Thoracic aorta (tissue), 2 donors: ENCODE measurements at regions not wholly inside any gene's neighbourhood (a gene's known extent, or its start where the extent isn't known, plus 50 kb on each side); places are given as distances from the start of the nearest gene placed in this dataset.

Experiments
- ATAC-seq: fragments of 150-250 bp; one replicate; pipeline ENCODE4 v1.8.0; 2017; ENCODE audit warnings: low read depth; ENCODE audit not compliant: insufficient number of reproducible peaks, low FRiP score
- DNase-seq: peaks from one replicate; pipeline ENCODE4 v3.0.0-alpha.2; 2020; ENCODE audit warnings: low spot score
- H3K27ac ChIP-seq, 2 donors: fragments of 200-600 bp; sonication (generic); 1 replicate in 1 of 2; 2 replicates in 1 of 2; pipeline ENCODE4 v1.5.1; 2016; ENCODE audit warnings: mild to moderate bottlenecking in 2 of 2, moderate library complexity in 2 of 2
- H3K27me3 ChIP-seq: fragments of 200-600 bp; sonication (generic); replicated peaks from 2 replicates; pipeline ENCODE4 v1.6.0; 2016; ENCODE audit warnings: mild to moderate bottlenecking; ENCODE audit not compliant: insufficient read depth
- H3K36me3 ChIP-seq: fragments of 200-600 bp; sonication (generic); one replicate; pipeline ENCODE4 v1.5.1; 2016
- H3K4me1 ChIP-seq, 2 donors: fragments of 200-600 bp; sonication (generic); 1 replicate in 1 of 2; 2 replicates in 1 of 2; pipeline versions ENCODE4 v1.5.1 to v1.6.0; 2016; ENCODE audit warnings: low read depth in 2 of 2, mild to moderate bottlenecking in 1 of 2; ENCODE audit not compliant: control insufficient read depth in 1 of 2
- H3K4me3 ChIP-seq: fragments of 200-600 bp; sonication (generic); 2 replicates; pipeline ENCODE4 v1.5.1; 2016; ENCODE audit warnings: mild to moderate bottlenecking
- H3K9me3 ChIP-seq: fragments of 200-600 bp; sonication (generic); 2 replicates; pipeline ENCODE4 v1.5.1; 2016
- CTCF ChIP-seq: fragments of 200-600 bp; sonication (generic); IDR thresholded peaks from one replicate; pipeline ENCODE4 v1.5.1; 2019; ENCODE audit warnings: antibody characterized with exemption

GRCh38 chr3:110932567-110932966 is 139.0 kb upstream of the NECTIN3 start:
- no peak for TF ChIP-seq CTCF
- no peak overlapping the region for H3K4me3 ChIP-seq
- no peaks in the 10 kb centered on the region for H3K27me3 ChIP-seq
- H3K9me3 ChIP-seq: no peaks in the 10 kb centered on the region
- no peak for ATAC-seq
- no peaks in the 10 kb centered on the region for H3K36me3 ChIP-seq
- H3K4me1 ChIP-seq: no peaks in the 10 kb centered on the region
- no peak overlapping the region for H3K27ac ChIP-seq
- DNase-seq: no peak

GRCh38 chr3:110933821-110934426 is 137.7 kb upstream of the NECTIN3 start:
- Histone ChIP-seq H3K4me3 (no peak overlapping the region), H3K27me3 (no peaks in the 10 kb centered on the region), H3K36me3 (no peaks in the 10 kb centered on the region), H3K9me3 (no peaks in the 10 kb centered on the region), H3K27ac (no peak overlapping the region), H3K4me1 (no peaks in the 10 kb centered on the region)
- no peak for DNase-seq
- no peak for ATAC-seq
- no peak for TF ChIP-seq CTCF

GRCh38 chr3:110938629-110939028 is 133.0 kb upstream of the NECTIN3 start:
- no peak for DNase-seq
- no peaks in the 10 kb centered on the region for H3K4me1 ChIP-seq
- no peak for TF ChIP-seq CTCF
- ATAC-seq: no peak
- no peaks in the 10 kb centered on the region for H3K9me3 ChIP-seq
- H3K27me3 ChIP-seq: no peaks in the 10 kb centered on the region
- H3K36me3 ChIP-seq: no peaks in the 10 kb centered on the region
- H3K27ac ChIP-seq: no peak overlapping the region
- H3K4me3 ChIP-seq: no peak overlapping the region

GRCh38 chr3:110940055-110940454 is 131.6 kb upstream of the NECTIN3 start:
- ATAC-seq (no peak), DNase-seq (no peak)
- Histone ChIP-seq H3K4me1 (no peaks in the 10 kb centered on the region), H3K27ac (no peak overlapping the region), H3K27me3 (no peaks in the 10 kb centered on the region), H3K9me3 (peaks cover 10% of the 10 kb centered on the region), H3K4me3 (no peak overlapping the region), H3K36me3 (no peaks in the 10 kb centered on the region)
- no peak for TF ChIP-seq CTCF

GRCh38 chr3:110944782-110945181 is 126.8 kb upstream of the NECTIN3 start:
- TF ChIP-seq CTCF: no peak
- no peaks in the 10 kb centered on the region for H3K36me3 ChIP-seq
- H3K4me1 ChIP-seq: no peaks in the 10 kb centered on the region
- no peak overlapping the region for H3K4me3 ChIP-seq
- H3K27ac ChIP-seq: no peak overlapping the region
- no peak for DNase-seq
- no peaks in the 10 kb centered on the region for H3K27me3 ChIP-seq
- H3K9me3 ChIP-seq: peaks cover 25% of the 10 kb centered on the region
- ATAC-seq: no peak
